ENCODE measurements at regions not wholly inside any gene's neighbourhood (a gene's known extent, or its start where the extent isn't known, plus 50 kb on each side); places are given as distances from the start of the nearest gene placed in this dataset.

DNA sequence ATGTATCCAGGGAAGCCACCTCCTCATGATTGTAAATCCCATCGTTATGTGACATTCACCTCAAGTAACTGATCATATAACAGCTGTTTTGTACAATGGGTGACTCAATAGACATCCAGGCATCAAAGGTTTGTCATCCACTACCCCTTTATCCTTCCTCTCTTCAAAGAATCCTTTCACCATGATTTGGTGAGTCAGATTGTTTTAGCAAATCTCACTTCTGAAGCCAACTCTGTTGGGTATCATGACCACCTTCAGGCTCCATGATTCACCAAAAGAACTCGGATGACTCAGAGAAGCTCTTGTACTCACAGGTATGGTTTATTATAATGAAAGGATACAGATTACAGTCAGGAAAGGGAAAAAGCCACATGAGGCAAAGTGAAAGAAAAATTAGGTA lies 132.1 kb downstream of the PWWP3B start:
- H3K36me3 Mint-ChIP-seq (ENCODE audit: low read depth): no peaks in the 10 kb centered on the region
- H3K4me1 Mint-ChIP-seq: no peaks in the 10 kb centered on the region
- H3K9me3 Mint-ChIP-seq: peaks cover 12% of the 10 kb centered on the region
- TF ChIP-seq, protein P1, sequence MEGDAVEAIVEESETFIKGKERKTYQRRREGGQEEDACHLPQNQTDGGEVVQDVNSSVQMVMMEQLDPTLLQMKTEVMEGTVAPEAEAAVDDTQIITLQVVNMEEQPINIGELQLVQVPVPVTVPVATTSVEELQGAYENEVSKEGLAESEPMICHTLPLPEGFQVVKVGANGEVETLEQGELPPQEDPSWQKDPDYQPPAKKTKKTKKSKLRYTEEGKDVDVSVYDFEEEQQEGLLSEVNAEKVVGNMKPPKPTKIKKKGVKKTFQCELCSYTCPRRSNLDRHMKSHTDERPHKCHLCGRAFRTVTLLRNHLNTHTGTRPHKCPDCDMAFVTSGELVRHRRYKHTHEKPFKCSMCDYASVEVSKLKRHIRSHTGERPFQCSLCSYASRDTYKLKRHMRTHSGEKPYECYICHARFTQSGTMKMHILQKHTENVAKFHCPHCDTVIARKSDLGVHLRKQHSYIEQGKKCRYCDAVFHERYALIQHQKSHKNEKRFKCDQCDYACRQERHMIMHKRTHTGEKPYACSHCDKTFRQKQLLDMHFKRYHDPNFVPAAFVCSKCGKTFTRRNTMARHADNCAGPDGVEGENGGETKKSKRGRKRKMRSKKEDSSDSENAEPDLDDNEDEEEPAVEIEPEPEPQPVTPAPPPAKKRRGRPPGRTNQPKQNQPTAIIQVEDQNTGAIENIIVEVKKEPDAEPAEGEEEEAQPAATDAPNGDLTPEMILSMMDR (IDR thresholded peaks at IDR 0.05; ENCODE audit: unreplicated experiment in 3 of 3): no peak
- no peaks in the 10 kb centered on the region for H3K27me3 Mint-ChIP-seq (ENCODE audit: low read depth)
- no peak overlapping the region for H3K27ac Mint-ChIP-seq
- no peak overlapping the region for H3K4me3 Mint-ChIP-seq

DNA sequence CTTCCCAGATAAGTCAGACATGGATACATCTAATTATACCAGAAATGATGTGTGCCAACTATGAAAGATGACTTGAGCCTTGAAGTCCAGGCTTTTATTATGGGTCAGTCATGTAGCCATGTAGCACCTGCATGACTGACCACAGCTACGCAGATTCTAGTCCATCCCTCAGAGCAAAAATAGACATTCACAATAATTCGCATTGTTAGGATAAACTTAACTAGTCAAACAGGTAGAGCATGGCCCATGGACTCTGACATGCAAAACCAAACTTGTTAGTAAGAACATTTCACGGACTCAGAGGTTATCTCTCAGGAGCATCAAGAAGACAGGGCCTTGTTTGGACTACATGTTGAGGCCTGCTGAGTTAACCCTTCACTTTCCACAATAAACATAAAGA lies 132.6 kb downstream of the PWWP3B start:
- H3K4me3 Mint-ChIP-seq: no peak overlapping the region
- H3K4me1 Mint-ChIP-seq: no peaks in the 10 kb centered on the region
- H3K27ac Mint-ChIP-seq: no peak overlapping the region
- TF ChIP-seq, protein P1 (IDR thresholded peaks at IDR 0.05; ENCODE audit: unreplicated experiment in 3 of 3): no peak
- peaks cover 12% of the 10 kb centered on the region for H3K9me3 Mint-ChIP-seq
- no peaks in the 10 kb centered on the region for H3K36me3 Mint-ChIP-seq (ENCODE audit: low read depth)
- H3K27me3 Mint-ChIP-seq (ENCODE audit: low read depth): no peaks in the 10 kb centered on the region

DNA sequence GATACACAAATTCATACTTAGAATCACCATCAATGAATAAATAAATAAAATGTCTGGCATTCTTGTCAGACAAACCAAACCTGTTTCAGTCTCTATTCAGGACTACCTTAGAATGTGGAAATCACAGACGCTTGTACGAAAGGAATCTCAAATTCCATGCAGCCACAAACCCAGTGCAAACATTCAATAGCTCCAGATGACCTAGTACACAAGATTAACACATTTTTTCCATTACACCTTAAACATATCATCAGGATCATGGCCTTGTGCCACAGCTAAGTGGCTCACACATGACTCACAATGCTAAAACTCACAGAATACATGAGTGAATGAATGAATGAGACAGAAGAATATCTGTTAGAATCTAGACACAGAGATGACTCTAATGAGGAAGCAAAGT lies 134.2 kb downstream of the PWWP3B start:
- Mint-ChIP-seq H3K27me3 (ENCODE audit: low read depth) (no peaks in the 10 kb centered on the region), H3K4me3 (no peak overlapping the region), H3K36me3 (ENCODE audit: low read depth) (no peaks in the 10 kb centered on the region), H3K27ac (no peak overlapping the region), H3K9me3 (peaks cover 15% of the 10 kb centered on the region), H3K4me1 (no peaks in the 10 kb centered on the region)
- TF ChIP-seq, protein P1 (IDR thresholded peaks at IDR 0.05; ENCODE audit: unreplicated experiment in 3 of 3): no peak

DNA sequence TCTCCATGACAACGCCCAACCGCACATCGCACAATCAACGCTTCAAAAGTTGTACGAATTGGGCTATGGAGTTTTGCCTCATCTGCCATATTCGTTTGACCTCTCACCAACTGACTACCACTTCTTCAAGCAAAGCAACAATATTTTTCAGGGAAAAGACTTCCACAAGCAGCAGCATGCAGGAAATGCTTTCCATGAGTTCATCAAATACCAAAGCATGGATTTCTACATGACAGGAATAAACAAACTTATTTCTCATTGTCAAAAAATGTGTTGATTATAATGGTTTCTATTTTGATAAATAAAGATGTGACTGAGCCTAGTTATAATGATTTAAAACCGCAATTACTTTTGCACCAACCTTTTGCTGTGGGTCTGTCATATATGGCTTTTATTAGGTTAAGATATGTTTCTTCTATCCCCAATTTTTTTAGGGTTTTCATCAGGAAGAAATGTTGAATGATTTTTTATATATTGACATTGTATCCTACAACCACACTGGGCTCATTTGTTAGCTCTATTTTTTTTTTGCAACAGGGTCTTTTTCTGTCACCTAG lies 138.4 kb downstream of the PWWP3B start:
- TF ChIP-seq, protein P1 (IDR thresholded peaks at IDR 0.05; ENCODE audit: unreplicated experiment in 3 of 3): no peak
- Mint-ChIP-seq H3K4me3 (no peak overlapping the region), H3K4me1 (no peaks in the 10 kb centered on the region), H3K27me3 (ENCODE audit: low read depth) (no peaks in the 10 kb centered on the region), H3K36me3 (ENCODE audit: low read depth) (no peaks in the 10 kb centered on the region), H3K9me3 (peaks cover 21% of the 10 kb centered on the region), H3K27ac (no peak overlapping the region)

- Mint-ChIP-seq H3K36me3 (ENCODE audit: low read depth) (no peaks in the 10 kb centered on the region), H3K27me3 (ENCODE audit: low read depth) (peaks cover 3% of the 10 kb centered on the region), H3K9me3 (peaks cover 17% of the 10 kb centered on the region), H3K27ac (no peak overlapping the region), H3K4me3 (no peak overlapping the region), H3K4me1 (no peaks in the 10 kb centered on the region)
- TF ChIP-seq, protein P1 (IDR thresholded peaks at IDR 0.05; ENCODE audit: unreplicated experiment in 3 of 3): no peak
These were observed 155.3 kb downstream of the PWWP3B start for GRCh38 chrX:106323357-106323756.

DNA sequence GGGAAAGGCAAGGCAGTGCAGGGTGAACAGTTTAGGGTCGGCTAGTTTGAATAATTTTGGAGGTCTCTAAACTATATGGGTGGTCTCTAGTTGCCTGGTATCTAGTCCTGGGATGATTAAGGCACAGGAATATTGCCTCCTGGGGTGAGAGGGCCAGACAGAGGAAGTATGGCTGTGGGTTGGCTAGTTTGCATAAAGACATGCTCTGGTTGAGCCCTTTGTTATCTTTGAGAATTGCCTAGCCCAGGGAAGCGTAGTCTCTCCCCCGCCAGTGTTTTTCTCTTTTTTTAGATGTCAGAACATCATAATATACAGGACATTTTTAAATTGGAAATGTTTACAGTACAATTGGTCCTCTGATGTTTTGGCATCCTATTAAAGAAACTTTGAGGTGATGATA lies 163.5 kb downstream of the PWWP3B start:
- TF ChIP-seq, protein P1 (IDR thresholded peaks at IDR 0.05; ENCODE audit: unreplicated experiment in 3 of 3): no peak
- no peaks in the 10 kb centered on the region for H3K27me3 Mint-ChIP-seq (ENCODE audit: low read depth)
- no peaks in the 10 kb centered on the region for H3K4me1 Mint-ChIP-seq
- no peak overlapping the region for H3K27ac Mint-ChIP-seq
- no peaks in the 10 kb centered on the region for H3K36me3 Mint-ChIP-seq (ENCODE audit: low read depth)
- H3K4me3 Mint-ChIP-seq: no peak overlapping the region
- H3K9me3 Mint-ChIP-seq: peaks cover 16% of the 10 kb centered on the region

All from nephron (organoid).